GM12878 (cell line): ENCODE measurements at regions not wholly inside any gene's neighbourhood (a gene's known extent, or its start where the extent isn't known, plus 50 kb on each side); places are given as distances from the start of the nearest gene placed in this dataset.
A peak's percentile ranks its signal among the peaks of the same experiment; 100 is the strongest.

ENCODE experiments used
- BACH1 ChIP-seq: fragments of 450-650 bp; IDR thresholded peaks from 2 replicates; pipeline ENCODE4 v1.6.1; 2017; ENCODE audit warnings: mild to moderate bottlenecking, borderline replicate concordance
- BCL11A ChIP-seq: IDR thresholded peaks from 2 replicates; pipeline ENCODE4 v1.6.1; 2011; ENCODE audit warnings: low read depth, low read length
- CHD1 ChIP-seq: IDR thresholded peaks from 2 replicates; pipeline ENCODE4 v1.6.1; 2012; ENCODE audit warnings: low read depth, low read length, improper control_type of control experiment
- CREB1 ChIP-seq: IDR thresholded peaks from 2 replicates; pipeline ENCODE4 v1.6.1; 2012; ENCODE audit warnings: low read depth, mild to moderate bottlenecking, inconsistent platforms
- DPF2 ChIP-seq: fragments of 450-650 bp; IDR thresholded peaks from 2 replicates; pipeline ENCODE4 v1.6.1; 2017; ENCODE audit warnings: mild to moderate bottlenecking
- ETV6 ChIP-seq, 2 experiments: fragments of 450-650 bp in 1 of 2; IDR thresholded peaks in 1 of 2; conservative IDR thresholded peaks in 1 of 2; 2 replicates each; pipeline ENCODE4 v1.6.1; 2014; ENCODE audit warnings: antibody characterized with exemption in 1 of 2, borderline replicate concordance in 1 of 2, low read depth in 1 of 2, mild to moderate bottlenecking in 1 of 2, moderate library complexity in 1 of 2
- IKZF1 ChIP-seq: fragments of 450-650 bp; conservative IDR thresholded peaks from 2 replicates; pipeline ENCODE4 v1.6.1; 2017; ENCODE audit warnings: antibody characterized with exemption, mild to moderate bottlenecking
- IRF4 ChIP-seq: IDR thresholded peaks from 2 replicates; pipeline ENCODE4 v1.6.1; 2011; ENCODE audit warnings: low read depth, low read length
- MEF2A ChIP-seq: IDR thresholded peaks from 2 replicates; pipeline ENCODE4 v1.6.1; 2011; ENCODE audit warnings: low read depth, mild to moderate bottlenecking, low read length, moderate library complexity; ENCODE audit not compliant: insufficient read depth
- MEF2B ChIP-seq: fragments of 450-650 bp; IDR thresholded peaks from 2 replicates; pipeline ENCODE4 v1.6.1; 2018; ENCODE audit warnings: mild to moderate bottlenecking, moderate library complexity; ENCODE audit not compliant: partially characterized antibody, poor library complexity, severe bottlenecking
- MTA2 ChIP-seq: fragments of 450-650 bp; IDR thresholded peaks from 2 replicates; pipeline ENCODE4 v1.6.1; 2016; ENCODE audit warnings: low read depth, mild to moderate bottlenecking, moderate library complexity
- NR2C1 ChIP-seq: fragments of 450-650 bp; IDR thresholded peaks from 2 replicates; pipeline ENCODE4 v1.6.1; 2017; ENCODE audit warnings: antibody characterized with exemption, mild to moderate bottlenecking, moderate library complexity
- RAD51 ChIP-seq: fragments of 450-650 bp; IDR thresholded peaks from 2 replicates; pipeline ENCODE4 v1.6.1; 2016; ENCODE audit warnings: moderate library complexity, mild to moderate bottlenecking, inconsistent platforms
- SMAD1 ChIP-seq: fragments of 450-650 bp; IDR thresholded peaks from 2 replicates; pipeline ENCODE4 v1.6.1; 2018; ENCODE audit warnings: mild to moderate bottlenecking, low read depth; ENCODE audit not compliant: partially characterized antibody
- SMAD5 ChIP-seq: IDR thresholded peaks from 2 replicates; pipeline ENCODE4 v1.6.1; 2016; ENCODE audit warnings: antibody characterized with exemption, low read depth
- SMC3 ChIP-seq: IDR thresholded peaks from 2 replicates; pipeline ENCODE4 v1.6.1; 2011; ENCODE audit warnings: low read length, improper control_type of control experiment, borderline replicate concordance
- SUZ12 ChIP-seq: fragments of 200-600 bp; sonication (generic); IDR thresholded peaks from one replicate; pipeline ENCODE4 v1.6.1; 2018; ENCODE audit warnings: antibody characterized with exemption, mild to moderate bottlenecking; ENCODE audit not compliant: unreplicated experiment
- TAF1 ChIP-seq: IDR thresholded peaks from 2 replicates; pipeline ENCODE4 v1.6.1; 2011; ENCODE audit warnings: mild to moderate bottlenecking, low read depth, low read length, borderline replicate concordance
- TCF3 ChIP-seq: IDR thresholded peaks from 2 replicates; pipeline ENCODE4 v1.6.1; 2012; ENCODE audit warnings: low read depth, mild to moderate bottlenecking, low read length, borderline replicate concordance; ENCODE audit not compliant: insufficient read depth
- ZNF217 ChIP-seq: fragments of 450-650 bp; IDR thresholded peaks from 2 replicates; pipeline ENCODE4 v1.6.1; 2017; ENCODE audit warnings: antibody characterized with exemption, mild to moderate bottlenecking
- TF ChIP-seq, protein P1 (sequence below): fragments of 450-650 bp; IDR thresholded peaks from 2 replicates; pipeline ENCODE4 v1.6.1; 2018; ENCODE audit warnings: borderline replicate concordance, mild to moderate bottlenecking; ENCODE audit not compliant: partially characterized antibody
- TF ChIP-seq, protein P2 (sequence below): fragments of 450-650 bp; IDR thresholded peaks from 2 replicates; pipeline ENCODE4 v1.6.1; 2016; ENCODE audit warnings: mild to moderate bottlenecking, moderate library complexity, borderline replicate concordance
- TF ChIP-seq, protein P3 (sequence below): fragments of 150-350 bp; IDR thresholded peaks from 2 replicates; pipeline ENCODE4 v1.6.1; 2016; ENCODE audit warnings: low read depth, low read length

DNA sequence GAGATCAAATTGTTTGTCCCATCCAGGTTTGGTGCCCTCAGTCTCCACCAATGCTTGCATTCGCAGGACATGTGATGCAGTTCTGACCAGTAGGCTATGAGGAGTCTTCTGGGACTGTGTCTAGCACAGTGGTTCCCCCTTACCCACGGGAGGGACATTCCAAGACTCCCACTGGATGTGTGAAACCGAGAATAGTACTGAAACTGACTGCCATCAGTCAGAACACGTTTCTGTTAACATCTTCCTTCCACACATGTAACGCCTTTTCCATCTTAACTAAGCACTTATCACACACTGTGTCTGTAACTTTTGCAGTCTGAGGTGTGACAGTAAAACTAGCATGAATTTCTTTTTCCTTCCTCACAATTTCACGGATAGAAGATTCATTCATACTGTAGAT, 74.7 kb downstream of the PTTG1 start (continued):
- TF ChIP-seq TCF3 (no peak), SMAD1 (no peak), ETV6 (conservative IDR thresholded peaks at IDR 0.05 in 1 of 2, IDR thresholded peaks at IDR 0.05 in 1 of 2; ENCODE audit: borderline replicate concordance in 1 of 2, low read depth in 1 of 2) (no peak), IKZF1 (peak; percentile 91), ZNF217 (no peak), TAF1 (no peak), BCL11A (0 out of 2 replicates have a peak, but pooled peaks have one; percentile 38), RAD51 (peak; percentile 31; the same call in 1 of the 2 replicates), SUZ12 (no peak), DPF2 (peak; percentile 57), MEF2A (no peak), CHD1 (no peak), IRF4 (peak; percentile 77; the same call in 1 of the 2 replicates), MEF2B (peak; percentile 42), SMC3 (no peak), MTA2 (0 out of 2 replicates have a peak, but pooled peaks have one; percentile 16), BACH1 (no peak), SMAD5 (no peak), NR2C1 (no peak), CREB1 (no peak)
- TF ChIP-seq, protein P1, sequence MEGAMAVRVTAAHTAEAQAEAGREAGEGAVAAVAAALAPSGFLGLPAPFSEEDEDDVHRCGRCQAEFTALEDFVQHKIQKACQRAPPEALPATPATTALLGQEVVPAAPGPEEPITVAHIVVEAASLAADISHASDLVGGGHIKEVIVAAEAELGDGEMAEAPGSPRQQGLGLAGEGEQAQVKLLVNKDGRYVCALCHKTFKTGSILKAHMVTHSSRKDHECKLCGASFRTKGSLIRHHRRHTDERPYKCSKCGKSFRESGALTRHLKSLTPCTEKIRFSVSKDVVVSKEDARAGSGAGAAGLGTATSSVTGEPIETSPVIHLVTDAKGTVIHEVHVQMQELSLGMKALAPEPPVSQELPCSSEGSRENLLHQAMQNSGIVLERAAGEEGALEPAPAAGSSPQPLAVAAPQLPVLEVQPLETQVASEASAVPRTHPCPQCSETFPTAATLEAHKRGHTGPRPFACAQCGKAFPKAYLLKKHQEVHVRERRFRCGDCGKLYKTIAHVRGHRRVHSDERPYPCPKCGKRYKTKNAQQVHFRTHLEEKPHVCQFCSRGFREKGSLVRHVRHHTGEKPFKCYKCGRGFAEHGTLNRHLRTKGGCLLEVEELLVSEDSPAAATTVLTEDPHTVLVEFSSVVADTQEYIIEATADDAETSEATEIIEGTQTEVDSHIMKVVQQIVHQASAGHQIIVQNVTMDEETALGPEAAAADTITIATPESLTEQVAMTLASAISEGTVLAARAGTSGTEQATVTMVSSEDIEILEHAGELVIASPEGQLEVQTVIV, result no peak
- TF ChIP-seq, protein P2, sequence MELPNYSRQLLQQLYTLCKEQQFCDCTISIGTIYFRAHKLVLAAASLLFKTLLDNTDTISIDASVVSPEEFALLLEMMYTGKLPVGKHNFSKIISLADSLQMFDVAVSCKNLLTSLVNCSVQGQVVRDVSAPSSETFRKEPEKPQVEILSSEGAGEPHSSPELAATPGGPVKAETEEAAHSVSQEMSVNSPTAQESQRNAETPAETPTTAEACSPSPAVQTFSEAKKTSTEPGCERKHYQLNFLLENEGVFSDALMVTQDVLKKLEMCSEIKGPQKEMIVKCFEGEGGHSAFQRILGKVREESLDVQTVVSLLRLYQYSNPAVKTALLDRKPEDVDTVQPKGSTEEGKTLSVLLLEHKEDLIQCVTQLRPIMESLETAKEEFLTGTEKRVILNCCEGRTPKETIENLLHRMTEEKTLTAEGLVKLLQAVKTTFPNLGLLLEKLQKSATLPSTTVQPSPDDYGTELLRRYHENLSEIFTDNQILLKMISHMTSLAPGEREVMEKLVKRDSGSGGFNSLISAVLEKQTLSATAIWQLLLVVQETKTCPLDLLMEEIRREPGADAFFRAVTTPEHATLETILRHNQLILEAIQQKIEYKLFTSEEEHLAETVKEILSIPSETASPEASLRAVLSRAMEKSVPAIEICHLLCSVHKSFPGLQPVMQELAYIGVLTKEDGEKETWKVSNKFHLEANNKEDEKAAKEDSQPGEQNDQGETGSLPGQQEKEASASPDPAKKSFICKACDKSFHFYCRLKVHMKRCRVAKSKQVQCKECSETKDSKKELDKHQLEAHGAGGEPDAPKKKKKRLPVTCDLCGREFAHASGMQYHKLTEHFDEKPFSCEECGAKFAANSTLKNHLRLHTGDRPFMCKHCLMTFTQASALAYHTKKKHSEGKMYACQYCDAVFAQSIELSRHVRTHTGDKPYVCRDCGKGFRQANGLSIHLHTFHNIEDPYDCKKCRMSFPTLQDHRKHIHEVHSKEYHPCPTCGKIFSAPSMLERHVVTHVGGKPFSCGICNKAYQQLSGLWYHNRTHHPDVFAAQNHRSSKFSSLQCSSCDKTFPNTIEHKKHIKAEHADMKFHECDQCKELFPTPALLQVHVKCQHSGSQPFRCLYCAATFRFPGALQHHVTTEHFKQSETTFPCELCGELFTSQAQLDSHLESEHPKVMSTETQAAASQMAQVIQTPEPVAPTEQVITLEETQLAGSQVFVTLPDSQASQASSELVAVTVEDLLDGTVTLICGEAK, result no peak
- TF ChIP-seq, protein P3, sequence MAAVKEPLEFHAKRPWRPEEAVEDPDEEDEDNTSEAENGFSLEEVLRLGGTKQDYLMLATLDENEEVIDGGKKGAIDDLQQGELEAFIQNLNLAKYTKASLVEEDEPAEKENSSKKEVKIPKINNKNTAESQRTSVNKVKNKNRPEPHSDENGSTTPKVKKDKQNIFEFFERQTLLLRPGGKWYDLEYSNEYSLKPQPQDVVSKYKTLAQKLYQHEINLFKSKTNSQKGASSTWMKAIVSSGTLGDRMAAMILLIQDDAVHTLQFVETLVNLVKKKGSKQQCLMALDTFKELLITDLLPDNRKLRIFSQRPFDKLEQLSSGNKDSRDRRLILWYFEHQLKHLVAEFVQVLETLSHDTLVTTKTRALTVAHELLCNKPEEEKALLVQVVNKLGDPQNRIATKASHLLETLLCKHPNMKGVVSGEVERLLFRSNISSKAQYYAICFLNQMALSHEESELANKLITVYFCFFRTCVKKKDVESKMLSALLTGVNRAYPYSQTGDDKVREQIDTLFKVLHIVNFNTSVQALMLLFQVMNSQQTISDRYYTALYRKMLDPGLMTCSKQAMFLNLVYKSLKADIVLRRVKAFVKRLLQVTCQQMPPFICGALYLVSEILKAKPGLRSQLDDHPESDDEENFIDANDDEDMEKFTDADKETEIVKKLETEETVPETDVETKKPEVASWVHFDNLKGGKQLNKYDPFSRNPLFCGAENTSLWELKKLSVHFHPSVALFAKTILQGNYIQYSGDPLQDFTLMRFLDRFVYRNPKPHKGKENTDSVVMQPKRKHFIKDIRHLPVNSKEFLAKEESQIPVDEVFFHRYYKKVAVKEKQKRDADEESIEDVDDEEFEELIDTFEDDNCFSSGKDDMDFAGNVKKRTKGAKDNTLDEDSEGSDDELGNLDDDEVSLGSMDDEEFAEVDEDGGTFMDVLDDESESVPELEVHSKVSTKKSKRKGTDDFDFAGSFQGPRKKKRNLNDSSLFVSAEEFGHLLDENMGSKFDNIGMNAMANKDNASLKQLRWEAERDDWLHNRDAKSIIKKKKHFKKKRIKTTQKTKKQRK, result no peak
